Inflammatory macrophage treated with lipopolysaccharide for 4 hours (primary cell): ENCODE measurements at regions not wholly inside any gene's neighbourhood (a gene's known extent, or its start where the extent isn't known, plus 50 kb on each side); places are given as distances from the start of the nearest gene placed in this dataset.

Source experiments
- DNase-seq: peaks from one replicate; pipeline ENCODE4 v3.0.0-alpha.2; 2020

- DNase-seq: no peak
These were observed 429.1 kb downstream of the KIF20B start for GRCh38 chr10:90130321-90131086.

DNA sequence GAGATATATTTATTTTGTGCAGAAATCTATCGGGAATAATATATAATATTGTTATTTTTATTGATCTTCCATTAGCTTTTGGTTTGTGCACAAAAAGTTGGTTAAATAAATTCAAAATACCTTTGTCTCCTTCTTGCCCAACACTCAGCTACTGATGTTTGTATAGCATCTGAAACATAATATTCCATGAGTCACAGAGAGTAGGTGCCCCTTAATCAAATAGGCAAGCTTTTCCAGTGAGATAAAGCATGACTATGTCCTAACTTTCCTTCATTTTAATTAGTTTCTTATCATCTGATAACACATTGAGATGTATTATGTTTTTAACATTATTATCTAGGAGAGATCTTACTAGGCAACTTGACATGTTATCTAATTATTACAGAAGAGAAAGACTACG, 432.2 kb downstream of the KIF20B start:
- DNase-seq: no peak

DNA sequence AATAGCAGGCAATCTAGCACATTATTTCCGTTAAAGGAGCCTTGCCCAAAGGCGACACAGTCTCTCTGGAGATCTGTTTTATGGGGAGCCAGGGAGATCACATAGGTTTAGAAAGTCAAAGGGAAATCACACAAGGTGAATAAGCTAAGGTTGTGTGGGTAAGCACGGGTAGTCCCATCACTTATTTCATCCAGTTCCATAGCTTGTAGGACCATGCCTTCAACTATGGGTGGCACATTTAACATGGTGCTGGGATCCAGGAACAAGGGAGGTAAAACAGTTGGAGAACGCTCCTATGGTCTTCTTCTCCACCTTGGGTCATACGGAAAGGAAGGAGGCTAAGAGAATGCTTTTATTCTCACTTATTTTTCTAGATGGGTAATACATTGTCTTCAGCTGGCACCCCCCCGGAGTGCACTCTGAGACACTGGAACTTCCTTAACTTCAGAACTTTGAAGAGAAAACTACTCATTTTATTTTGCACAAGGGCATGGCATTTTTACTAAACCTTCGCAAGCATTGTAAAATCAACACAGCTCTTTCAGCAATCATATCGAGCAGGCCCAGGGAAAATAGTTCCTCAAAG, 435.4 kb downstream of the KIF20B start:
- DNase-seq: no peak

DNA sequence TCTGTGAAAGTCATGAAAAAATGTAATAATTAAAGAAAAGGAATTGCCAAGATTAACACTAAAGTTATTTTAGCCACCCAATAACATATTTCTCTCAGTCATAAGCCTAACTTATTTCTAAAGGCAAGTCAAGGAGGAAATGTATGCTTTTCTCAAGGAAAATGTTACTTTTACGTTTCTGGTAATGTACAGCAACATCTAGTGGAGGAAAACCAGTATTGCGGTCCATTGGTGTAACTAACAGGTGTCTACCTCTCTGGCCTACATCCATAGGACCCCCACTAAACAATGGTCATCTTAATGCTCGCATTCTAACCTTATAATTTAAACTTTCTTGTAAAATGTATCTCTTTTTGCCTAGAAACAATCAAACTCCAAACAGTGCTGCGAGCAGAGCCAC, 437.5 kb downstream of the KIF20B start:
- peak; percentile 1 for DNase-seq

DNA sequence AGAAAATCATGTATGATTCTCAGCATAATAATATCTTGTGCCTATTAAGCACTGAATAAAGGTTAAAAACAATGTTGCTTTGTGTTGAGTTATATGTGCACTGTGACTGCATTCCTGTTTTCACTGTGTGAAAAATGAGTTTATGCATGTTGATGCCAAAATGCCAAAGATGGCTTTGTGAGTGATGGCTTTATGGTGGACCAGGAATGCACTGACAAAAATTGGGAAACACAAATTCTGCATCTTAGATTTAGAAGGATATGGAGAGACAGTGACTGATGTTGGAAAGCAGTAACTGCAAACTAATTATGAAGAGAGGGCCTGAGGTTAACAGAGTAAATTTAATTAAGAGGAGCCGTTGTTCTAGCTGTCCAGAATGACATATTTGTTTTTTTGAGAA, 440.4 kb downstream of the KIF20B start:
- DNase-seq: no peak

- DNase-seq: no peak
These were observed 442.5 kb downstream of the KIF20B start for GRCh38 chr10:90143937-90144336.

GRCh38 chr10:90148116-90148855, 446.9 kb downstream of the KIF20B start:
- no peak for DNase-seq

DNA sequence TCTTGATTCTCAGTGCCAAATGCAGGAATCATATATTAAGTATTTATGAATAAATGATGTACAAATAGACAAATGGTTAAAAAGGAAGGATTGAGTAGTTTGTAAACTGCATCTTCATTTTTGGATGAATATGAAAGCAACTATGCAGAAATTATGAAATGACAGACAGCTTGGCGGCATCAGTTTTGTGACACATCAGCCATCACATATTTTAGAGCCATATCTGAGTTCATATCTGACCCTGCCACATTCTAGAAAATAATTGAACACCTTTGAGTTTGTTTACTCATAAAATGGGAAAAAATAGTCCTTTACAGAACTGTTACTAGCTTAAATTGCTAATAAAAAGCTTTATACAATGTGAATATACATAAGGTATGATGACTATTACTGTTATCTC, 448.2 kb downstream of the KIF20B start:
- no peak for DNase-seq

- no peak for DNase-seq
These were observed 461.0 kb downstream of the KIF20B start for GRCh38 chr10:90162271-90162853.

DNA sequence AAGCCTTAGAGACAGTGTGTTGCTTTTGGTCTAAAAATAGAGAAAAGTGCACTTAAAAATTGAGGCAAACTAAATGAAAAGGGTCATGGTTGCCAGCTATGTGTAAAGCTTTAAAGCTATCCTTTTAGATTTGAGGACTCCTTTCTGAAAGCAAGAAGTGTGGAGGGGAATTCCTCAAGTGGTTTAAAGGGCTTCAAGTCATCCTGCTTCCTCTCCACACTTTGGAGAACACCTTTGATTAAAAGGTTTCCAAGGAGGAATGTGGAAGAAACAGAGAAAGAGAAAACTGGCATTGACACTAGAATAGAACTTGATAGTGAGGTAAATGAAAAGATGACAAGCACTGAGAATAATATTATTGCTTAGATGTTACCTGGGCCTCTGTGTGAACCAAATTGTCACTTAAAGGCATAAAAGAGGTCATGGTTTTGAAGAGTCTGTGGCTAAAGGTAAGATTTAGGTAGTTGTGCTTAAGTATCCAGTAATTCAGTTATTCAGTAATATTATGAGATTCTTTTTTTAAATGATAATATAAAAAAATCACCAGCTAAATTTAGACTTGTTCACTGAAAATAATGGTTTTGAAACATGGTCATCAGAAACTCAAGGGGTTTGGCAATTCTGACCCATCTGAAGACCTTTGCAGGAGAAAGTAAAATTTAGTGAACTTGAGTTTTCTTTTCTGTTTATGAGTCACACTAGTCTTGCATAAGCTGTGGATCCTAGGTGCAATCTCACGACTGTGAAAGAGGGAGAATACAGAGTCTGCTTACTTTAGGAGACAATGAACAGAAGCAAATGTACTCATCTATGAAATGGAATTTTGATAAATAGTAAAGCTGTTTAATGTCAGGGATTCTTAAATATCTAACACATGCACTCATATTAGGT, 466.0 kb downstream of the KIF20B start:
- no peak for DNase-seq

DNA sequence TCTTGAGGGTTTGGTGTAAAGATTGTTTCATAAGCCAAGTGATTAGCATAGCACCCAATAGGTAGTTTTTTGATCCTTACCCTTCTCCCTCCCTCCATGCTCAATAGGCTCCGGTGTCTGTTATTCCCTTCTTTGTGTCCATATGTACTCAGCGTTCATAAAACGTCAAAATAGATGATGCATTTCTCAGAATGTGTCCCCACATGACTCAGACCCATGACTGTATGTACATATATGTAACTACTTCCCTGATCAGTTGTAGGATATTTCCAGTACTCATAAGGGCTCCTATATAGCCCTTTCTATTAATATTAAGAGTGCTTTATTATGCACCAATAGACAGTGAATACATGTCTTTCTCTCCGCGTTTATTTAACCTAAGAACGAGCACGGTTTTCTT, 466.9 kb downstream of the KIF20B start:
- no peak for DNase-seq

DNA sequence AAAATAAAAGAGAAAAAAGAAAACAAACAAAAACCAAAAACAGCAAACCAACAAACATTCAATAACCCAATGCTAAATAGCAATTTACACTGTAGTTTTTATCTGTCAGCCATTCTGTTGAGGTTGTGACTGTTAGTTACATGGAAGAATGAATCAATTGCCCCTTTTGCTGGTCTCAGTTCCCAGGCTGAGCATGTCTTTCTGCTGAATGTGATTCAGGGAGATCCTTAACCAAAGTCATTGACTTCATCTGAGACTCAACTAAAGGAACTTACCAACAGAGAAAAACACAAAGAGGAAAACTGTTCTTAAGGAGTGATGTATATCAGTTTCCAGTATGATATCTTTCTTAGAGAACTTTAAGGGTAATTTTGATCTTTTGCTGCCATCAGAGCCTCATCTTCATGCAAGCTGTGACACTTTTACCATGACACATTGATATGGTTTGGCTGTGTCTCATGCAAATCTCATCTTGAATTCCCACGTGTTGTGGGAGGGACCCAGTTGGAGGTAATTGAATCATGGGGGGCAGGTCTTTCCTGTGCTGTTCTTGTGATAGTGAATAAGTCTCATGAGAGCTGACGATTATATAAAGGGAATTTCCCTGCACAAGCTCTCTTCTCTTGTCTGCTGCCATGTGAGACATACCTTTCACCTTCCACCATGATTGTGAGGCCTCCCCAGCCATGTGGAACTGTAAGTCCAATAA, 469.8 kb downstream of the KIF20B start:
- no peak for DNase-seq

DNA sequence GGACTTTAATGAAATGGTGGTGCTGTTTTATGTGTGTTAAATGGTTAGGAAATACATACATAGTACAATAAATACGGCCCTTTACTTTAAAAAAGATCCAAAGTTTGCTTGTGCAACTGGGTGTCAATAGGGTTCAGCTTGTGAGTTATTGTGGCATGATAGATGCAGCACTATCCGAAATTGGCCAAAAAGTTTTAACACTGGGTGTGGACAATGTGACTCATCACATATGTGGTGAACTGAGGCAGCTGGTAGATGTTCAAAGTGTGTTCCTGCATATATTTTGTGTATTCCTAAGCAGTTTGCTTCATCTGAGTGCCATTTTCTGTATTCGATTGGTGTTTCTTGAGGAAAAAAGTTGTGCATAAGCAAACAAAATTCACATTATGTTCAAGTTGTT, 473.1 kb downstream of the KIF20B start:
- no peak for DNase-seq

- DNase-seq: no peak
These were observed 473.8 kb downstream of the KIF20B start for GRCh38 chr10:90175161-90175681.

DNA sequence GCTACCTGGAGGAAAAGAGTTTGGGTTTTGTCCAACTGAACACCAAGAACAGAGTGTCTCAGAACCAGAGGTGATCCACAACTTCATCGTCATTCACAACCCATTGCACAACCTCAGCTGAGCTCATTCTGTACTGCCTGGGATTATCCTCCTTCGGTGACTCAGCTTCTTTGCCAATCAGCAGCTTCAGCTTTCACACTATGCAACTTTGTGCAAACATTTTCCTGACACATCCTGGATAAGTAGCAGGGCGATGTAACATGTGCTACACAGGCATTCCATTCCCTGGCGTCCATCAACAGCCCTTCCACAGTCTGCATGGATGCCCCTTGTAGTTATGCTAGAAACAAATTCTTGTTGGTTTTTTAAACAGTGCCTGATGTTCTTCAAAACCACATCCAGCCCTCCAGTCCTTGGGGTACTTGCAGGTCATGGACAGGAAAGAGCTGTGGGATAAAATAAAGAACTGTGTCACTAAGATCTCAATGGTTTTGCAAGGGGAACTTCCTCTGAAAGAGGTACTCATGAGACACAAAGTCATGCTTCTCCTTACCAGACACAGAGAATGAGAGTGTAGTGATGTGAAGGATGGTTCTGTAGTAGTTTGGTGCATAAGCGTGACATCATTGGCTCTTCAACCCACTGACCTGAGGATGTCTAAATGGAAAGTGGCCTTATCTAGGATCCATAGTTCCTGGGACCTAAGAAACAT, 478.5 kb downstream of the KIF20B start:
- DNase-seq: no peak

GRCh38 chr10:90180886-90181691, 479.7 kb downstream of the KIF20B start:
- DNase-seq: no peak

- DNase-seq: no peak
These were observed 491.4 kb downstream of the KIF20B start for GRCh38 chr10:90192825-90193224.

DNA sequence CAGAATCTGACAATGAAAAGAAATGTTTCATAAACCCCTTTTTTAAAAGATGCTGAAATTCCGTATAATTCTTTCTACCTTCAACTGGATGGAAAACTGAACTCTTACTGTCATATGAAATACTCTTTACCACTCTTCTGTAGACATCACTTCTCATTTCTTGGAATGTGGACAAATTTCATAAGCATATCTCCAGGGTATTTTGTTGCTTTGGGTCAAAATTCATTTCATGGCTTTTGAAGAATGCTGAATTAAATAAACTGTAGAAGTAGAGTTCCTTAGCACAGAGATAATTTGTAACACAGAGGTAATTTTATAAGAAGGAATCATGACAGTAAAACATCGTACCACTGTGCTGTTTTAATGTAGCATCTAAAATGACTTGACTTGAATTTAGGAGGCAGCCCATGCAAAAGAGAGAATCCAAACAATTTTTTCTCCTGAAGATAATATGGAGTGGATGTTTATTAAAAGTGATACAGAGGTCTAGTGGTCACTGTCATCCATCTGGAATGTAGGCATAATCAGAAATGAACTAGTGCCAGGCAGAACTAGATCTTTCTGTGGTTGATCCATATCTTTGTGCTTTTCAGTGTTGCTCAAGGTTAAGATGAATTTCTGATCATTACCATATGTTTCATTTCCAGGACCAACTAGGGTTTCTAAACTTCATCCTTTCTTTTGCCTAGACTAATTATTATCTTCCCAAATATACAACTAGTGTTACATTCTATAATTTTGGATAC, 492.0 kb downstream of the KIF20B start:
- no peak for DNase-seq

GRCh38 chr10:90195288-90195840, 494.0 kb downstream of the KIF20B start:
- no peak for DNase-seq
